ENCODE measurements at regions not wholly inside any gene's neighbourhood (a gene's known extent, or its start where the extent isn't known, plus 50 kb on each side); places are given as distances from the start of the nearest gene placed in this dataset.

- WGBS (ENCODE audit: insufficient coverage, low coverage, low lambda C conversion rate, missing lambda C conversion rate) = 97% methylated on average over 7 of the region's 7 CpGs
- intact Hi-C loops (cut with DNase I) = no loop called here
- Histone ChIP-seq H3K36me3 (no peaks in the 10 kb centered on the region), H3K27me3 (no peaks in the 10 kb centered on the region), H3K9me3 (no peaks in the 10 kb centered on the region), H3K4me3 (no peak overlapping the region), H3K27ac (no peak overlapping the region), H3K4me1 (peaks cover 0 to 47% (median 20%) of the 10 kb centered on the region in 4 donors)
- TF ChIP-seq, protein P1, sequence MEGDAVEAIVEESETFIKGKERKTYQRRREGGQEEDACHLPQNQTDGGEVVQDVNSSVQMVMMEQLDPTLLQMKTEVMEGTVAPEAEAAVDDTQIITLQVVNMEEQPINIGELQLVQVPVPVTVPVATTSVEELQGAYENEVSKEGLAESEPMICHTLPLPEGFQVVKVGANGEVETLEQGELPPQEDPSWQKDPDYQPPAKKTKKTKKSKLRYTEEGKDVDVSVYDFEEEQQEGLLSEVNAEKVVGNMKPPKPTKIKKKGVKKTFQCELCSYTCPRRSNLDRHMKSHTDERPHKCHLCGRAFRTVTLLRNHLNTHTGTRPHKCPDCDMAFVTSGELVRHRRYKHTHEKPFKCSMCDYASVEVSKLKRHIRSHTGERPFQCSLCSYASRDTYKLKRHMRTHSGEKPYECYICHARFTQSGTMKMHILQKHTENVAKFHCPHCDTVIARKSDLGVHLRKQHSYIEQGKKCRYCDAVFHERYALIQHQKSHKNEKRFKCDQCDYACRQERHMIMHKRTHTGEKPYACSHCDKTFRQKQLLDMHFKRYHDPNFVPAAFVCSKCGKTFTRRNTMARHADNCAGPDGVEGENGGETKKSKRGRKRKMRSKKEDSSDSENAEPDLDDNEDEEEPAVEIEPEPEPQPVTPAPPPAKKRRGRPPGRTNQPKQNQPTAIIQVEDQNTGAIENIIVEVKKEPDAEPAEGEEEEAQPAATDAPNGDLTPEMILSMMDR (IDR thresholded peaks at IDR 0.05) = no peak
- no peak for DNase-seq
- no peak for ATAC-seq
Measured at GRCh38 chr7:131014906-131015656, 281.1 kb upstream of the KLF14 start.

DNA sequence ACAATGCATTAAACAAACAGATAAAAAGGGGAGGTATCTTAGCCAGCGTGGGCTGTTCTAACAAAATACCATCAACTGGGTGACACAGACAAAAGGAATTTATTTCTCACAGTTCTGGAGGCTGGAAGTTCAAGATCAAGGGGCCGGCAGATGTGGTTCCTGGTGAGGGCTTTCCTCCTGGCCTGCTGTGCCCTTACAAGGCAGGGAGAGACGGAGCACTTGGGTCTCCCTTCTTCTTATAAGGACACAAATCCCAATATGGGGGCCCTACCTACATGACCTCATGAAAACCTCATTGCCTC, 281.6 kb upstream of the KLF14 start:
- H3K27ac ChIP-seq = no peak overlapping the region
- no peak for DNase-seq
- no peak for ATAC-seq
- 50% methylated on average over 2 of the region's 3 CpGs for WGBS (ENCODE audit: insufficient coverage, low coverage, low lambda C conversion rate, missing lambda C conversion rate)
- intact Hi-C loops (cut with DNase I) = no loop called here
- H3K9me3 ChIP-seq = no peaks in the 10 kb centered on the region
- H3K4me1 ChIP-seq = peaks cover 0 to 42% (median 20%) of the 10 kb centered on the region in 4 donors
- no peaks in the 10 kb centered on the region for H3K27me3 ChIP-seq
- TF ChIP-seq, protein P1 (IDR thresholded peaks at IDR 0.05) = no peak
- TF ChIP-seq POLR2A (IDR thresholded peaks at IDR 0.05) = no peak
- no peak overlapping the region for H3K4me3 ChIP-seq
- H3K36me3 ChIP-seq = no peaks in the 10 kb centered on the region

DNA sequence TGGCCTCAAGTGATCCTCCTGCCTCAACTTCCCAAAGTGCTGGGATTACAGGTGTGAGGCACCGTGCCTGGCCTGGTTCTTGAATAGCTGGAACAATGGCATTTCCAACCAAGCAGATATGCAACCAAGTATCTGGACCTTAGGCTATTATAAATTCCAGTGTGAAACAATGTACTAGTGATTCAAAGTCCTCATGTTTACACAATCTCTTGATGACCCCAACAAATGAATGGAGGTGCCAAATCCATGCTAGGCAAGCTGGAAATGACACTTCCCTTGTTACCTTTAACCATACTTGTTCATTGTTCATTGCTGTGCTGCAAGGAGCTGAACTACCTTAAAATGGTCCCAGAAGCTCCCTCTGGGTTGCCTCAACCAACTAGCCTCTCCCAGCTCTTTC, 282.2 kb upstream of the KLF14 start:
- ATAC-seq (peak in 3 of 4 donors; percentile 15 to 49 (median 32)), DNase-seq (no peak)
- Histone ChIP-seq H3K27ac (no peak overlapping the region), H3K4me3 (no peak overlapping the region), H3K27me3 (no peaks in the 10 kb centered on the region), H3K4me1 (peaks cover 0 to 36% (median 16%) of the 10 kb centered on the region in 4 donors), H3K36me3 (no peaks in the 10 kb centered on the region), H3K9me3 (no peaks in the 10 kb centered on the region)
- no CpG with 5 or more reads among the region's 1 CpG for WGBS (ENCODE audit: insufficient coverage, low coverage, low lambda C conversion rate, missing lambda C conversion rate)
- TF ChIP-seq, protein P1 (IDR thresholded peaks at IDR 0.05) = no peak
- TF ChIP-seq POLR2A (IDR thresholded peaks at IDR 0.05) = no peak
- intact Hi-C loops (cut with DNase I) = no loop called here

GRCh38 chr7:131019351-131019750, 285.3 kb upstream of the KLF14 start:
- no peak for DNase-seq
- no peak for TF ChIP-seq POLR2A (IDR thresholded peaks at IDR 0.05)
- TF ChIP-seq, protein P1 (IDR thresholded peaks at IDR 0.05) = no peak
- Histone ChIP-seq H3K9me3 (no peaks in the 10 kb centered on the region), H3K4me3 (no peak overlapping the region), H3K4me1 (peaks cover 0 to 7% (median 0%) of the 10 kb centered on the region in 4 donors), H3K36me3 (no peaks in the 10 kb centered on the region), H3K27me3 (no peaks in the 10 kb centered on the region), H3K27ac (no peak overlapping the region)
- 91% methylated on average over 1 of the region's 1 CpG for WGBS (ENCODE audit: insufficient coverage, low coverage, low lambda C conversion rate, missing lambda C conversion rate)
- intact Hi-C loops (cut with DNase I) = no loop called here
- no peak for ATAC-seq
